Calu3 (cell line): ENCODE measurements at regions not wholly inside any gene's neighbourhood (a gene's known extent, or its start where the extent isn't known, plus 50 kb on each side); places are given as distances from the start of the nearest gene placed in this dataset.

Experiments used
- BruUV-seq: library from RNA; stranded (reverse); fragments of 400-500 nt; replicated peaks from 2 replicates; lab custom pipeline; 2021; lab: Mats Ljungman, UMichigan
- CTCF ChIA-PET: fragments of 300-600 bp; sonication (Branson Sonifier 250); formaldehyde crosslinking; loops from one replicate; lab custom pipeline; 2022; ENCODE audit warnings: antibody characterized with exemption; lab: Charles Lee
- DNase-seq: peaks from one replicate; pipeline ENCODE4 v3.0.0; 2022
- H3K27ac Mint-ChIP-seq: one replicate; pipeline ENCODE4 v1.8.0; 2022; ENCODE audit warnings: mixed read lengths; ENCODE audit not compliant: unreplicated experiment
- H3K27me3 Mint-ChIP-seq: one replicate; pipeline ENCODE4 v1.8.0; 2022; ENCODE audit warnings: mixed read lengths; ENCODE audit not compliant: unreplicated experiment
- H3K36me3 Mint-ChIP-seq: one replicate; pipeline ENCODE4 v1.8.0; 2022; ENCODE audit warnings: mild to moderate bottlenecking, moderate library complexity, mixed read lengths; ENCODE audit not compliant: insufficient read depth, unreplicated experiment
- H3K4me1 Mint-ChIP-seq: one replicate; pipeline ENCODE4 v1.8.0; 2022; ENCODE audit warnings: mild to moderate bottlenecking, low read depth, mixed read lengths; ENCODE audit not compliant: unreplicated experiment
- H3K4me3 Mint-ChIP-seq: one replicate; pipeline ENCODE4 v1.8.0; 2022; ENCODE audit warnings: mild to moderate bottlenecking, low read depth, moderate library complexity, mixed read lengths; ENCODE audit not compliant: unreplicated experiment
- H3K9me3 Mint-ChIP-seq: one replicate; pipeline ENCODE4 v1.8.0; 2022; ENCODE audit warnings: low read depth, mixed read lengths; ENCODE audit not compliant: unreplicated experiment
- intact Hi-C: fragments of 100-400 bp; cut with micrococcal nuclease; formaldehyde crosslinking; loops from one replicate; pipeline ENCODE4 v1.10.0; 2022; ENCODE audit not compliant: unreplicated experiment
- TF ChIP-seq, protein P1 (sequence below): fragments of 200-600 bp; IDR thresholded peaks from one replicate; pipeline ENCODE4 v1.8.0; 2022; ENCODE audit warnings: antibody characterized with exemption; ENCODE audit not compliant: unreplicated experiment

DNA sequence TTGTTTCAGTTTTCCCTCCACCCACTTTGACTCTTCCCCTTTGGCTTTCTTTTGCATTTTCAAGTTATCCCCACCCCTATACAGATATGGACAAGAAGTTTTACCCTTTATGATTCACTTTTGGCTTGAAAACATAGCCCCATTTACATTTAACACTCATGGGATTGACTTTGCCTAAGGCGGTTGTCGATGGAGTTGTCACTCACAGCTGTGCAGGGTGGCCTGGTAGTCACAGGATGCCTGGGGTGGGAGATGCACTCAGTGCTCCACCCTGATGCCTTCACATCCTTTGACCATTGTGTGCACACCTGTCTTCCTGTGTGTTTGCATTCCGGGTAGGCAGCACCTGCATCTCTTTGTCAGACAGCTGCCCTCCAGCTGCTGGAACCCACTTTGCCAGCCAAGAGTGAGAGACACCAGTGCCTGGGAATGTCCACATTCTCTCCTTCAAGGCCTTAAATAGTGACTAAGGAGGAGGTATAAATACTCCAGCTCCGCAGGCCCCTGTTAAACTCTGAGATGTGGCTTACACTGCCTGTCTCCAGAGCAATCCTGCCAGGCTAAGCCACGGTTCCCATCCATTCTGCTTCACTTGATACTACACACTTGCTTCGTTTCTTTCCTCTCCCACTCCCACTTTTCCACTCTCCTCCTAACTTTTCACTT is 191.5 kb upstream of the SLC24A5 start:
- Mint-ChIP-seq H3K9me3 (peaks cover 12% of the 10 kb centered on the region), H3K4me3 (no peak overlapping the region), H3K27ac (no peak overlapping the region), H3K27me3 (no peaks in the 10 kb centered on the region), H3K4me1 (no peaks in the 10 kb centered on the region), H3K36me3 (no peaks in the 10 kb centered on the region)
- no peak for DNase-seq
- no TSS peak for BruUV-seq
- CTCF ChIA-PET = no interaction called here
- TF ChIP-seq, protein P1, sequence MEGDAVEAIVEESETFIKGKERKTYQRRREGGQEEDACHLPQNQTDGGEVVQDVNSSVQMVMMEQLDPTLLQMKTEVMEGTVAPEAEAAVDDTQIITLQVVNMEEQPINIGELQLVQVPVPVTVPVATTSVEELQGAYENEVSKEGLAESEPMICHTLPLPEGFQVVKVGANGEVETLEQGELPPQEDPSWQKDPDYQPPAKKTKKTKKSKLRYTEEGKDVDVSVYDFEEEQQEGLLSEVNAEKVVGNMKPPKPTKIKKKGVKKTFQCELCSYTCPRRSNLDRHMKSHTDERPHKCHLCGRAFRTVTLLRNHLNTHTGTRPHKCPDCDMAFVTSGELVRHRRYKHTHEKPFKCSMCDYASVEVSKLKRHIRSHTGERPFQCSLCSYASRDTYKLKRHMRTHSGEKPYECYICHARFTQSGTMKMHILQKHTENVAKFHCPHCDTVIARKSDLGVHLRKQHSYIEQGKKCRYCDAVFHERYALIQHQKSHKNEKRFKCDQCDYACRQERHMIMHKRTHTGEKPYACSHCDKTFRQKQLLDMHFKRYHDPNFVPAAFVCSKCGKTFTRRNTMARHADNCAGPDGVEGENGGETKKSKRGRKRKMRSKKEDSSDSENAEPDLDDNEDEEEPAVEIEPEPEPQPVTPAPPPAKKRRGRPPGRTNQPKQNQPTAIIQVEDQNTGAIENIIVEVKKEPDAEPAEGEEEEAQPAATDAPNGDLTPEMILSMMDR = no peak
- intact Hi-C loops = no loop called here

DNA sequence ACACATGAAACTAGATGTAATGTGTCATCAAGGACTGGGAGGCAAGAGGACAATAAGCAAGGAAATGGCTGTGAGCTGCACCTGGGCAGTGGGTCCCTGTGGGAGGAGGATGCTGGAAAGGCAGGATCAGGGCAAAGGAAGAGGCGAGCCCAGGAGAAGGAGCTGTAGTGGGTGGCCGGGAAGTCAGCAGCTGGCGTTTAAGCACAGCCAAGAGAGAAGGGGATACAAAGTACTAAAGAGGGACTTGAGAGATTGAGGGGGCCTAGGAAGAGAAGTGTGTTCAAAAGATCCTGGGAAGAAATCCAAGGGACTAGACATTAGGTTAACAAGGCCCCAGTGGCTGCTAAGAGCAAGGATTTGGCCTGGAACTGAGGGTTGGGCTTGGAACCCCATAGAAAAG is 188.5 kb upstream of the SLC24A5 start:
- no peak for DNase-seq
- H3K36me3 Mint-ChIP-seq = no peaks in the 10 kb centered on the region
- no peaks in the 10 kb centered on the region for H3K27me3 Mint-ChIP-seq
- H3K9me3 Mint-ChIP-seq = peaks cover 15% of the 10 kb centered on the region
- H3K27ac Mint-ChIP-seq = no peak overlapping the region
- intact Hi-C loops = no loop called here
- TF ChIP-seq, protein P1 = no peak
- no peaks in the 10 kb centered on the region for H3K4me1 Mint-ChIP-seq
- no peak overlapping the region for H3K4me3 Mint-ChIP-seq
- no TSS peak for BruUV-seq
- CTCF ChIA-PET = no interaction called here

DNA sequence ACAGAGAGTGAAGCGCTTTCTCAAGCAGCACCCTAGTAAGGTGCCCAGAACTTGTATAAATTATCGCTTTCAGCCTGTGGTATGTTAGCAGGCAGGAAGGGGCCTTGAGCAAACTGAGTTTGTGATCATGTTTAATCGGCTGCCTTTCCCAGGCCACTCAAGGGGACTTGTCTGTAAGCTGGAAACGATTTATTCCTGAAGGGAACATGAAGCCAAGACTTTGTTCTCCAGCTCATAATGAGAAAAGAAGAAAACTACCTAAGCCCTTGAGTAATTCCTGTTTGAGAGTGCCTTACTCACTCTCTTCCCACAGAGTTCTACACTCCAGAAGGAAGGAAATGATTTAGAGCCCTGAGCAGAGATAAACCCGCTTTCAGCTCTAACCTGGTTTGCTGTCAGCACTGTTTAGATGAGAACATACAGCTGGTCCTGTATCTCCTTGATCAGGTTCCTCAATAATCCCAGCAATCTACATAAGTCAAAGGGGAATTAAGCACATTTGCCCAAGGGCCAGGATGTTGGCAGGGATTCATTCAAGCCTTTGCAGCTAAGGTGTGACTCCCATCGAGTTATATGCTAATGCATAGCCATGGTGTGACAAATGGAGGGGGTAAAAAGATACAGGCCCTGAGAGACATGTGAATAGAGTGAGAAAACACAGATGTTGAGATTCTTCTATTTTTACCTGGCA is 187.7 kb upstream of the SLC24A5 start:
- CTCF ChIA-PET = no interaction called here
- no peak for DNase-seq
- intact Hi-C loops = no loop called here
- TF ChIP-seq, protein P1 = no peak
- H3K27ac Mint-ChIP-seq = no peak overlapping the region
- no peaks in the 10 kb centered on the region for H3K4me1 Mint-ChIP-seq
- BruUV-seq = no TSS peak
- H3K36me3 Mint-ChIP-seq = no peaks in the 10 kb centered on the region
- H3K27me3 Mint-ChIP-seq = no peaks in the 10 kb centered on the region
- H3K4me3 Mint-ChIP-seq = no peak overlapping the region
- H3K9me3 Mint-ChIP-seq = peaks cover 18% of the 10 kb centered on the region

DNA sequence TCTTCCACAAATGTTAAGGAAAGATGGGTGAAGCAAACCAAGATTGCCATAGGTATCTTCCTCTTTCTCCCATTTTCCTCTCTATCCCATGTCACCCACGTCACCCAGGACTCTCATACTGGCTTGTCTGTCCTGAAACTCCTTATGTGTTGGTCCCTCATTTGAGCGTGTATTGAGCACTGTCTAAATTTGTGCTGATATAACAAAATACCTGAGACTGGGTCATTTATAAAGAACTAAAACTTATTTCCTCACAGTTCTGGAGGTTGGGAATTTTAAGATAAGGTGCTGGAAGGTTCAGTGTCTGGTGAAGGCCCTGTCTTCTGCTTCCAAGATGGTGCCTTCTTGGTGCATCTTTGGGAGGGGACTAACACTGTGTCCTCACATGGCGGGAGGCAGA is 186.9 kb upstream of the SLC24A5 start:
- Mint-ChIP-seq H3K27ac (no peak overlapping the region), H3K27me3 (no peaks in the 10 kb centered on the region), H3K4me3 (no peak overlapping the region), H3K9me3 (peaks cover 18% of the 10 kb centered on the region), H3K4me1 (no peaks in the 10 kb centered on the region), H3K36me3 (no peaks in the 10 kb centered on the region)
- intact Hi-C loops = no loop called here
- BruUV-seq = no TSS peak
- no peak for DNase-seq
- CTCF ChIA-PET = no interaction called here
- TF ChIP-seq, protein P1 = no peak
